Glomerular visceral epithelial cell (primary cell): ENCODE measurements at regions not wholly inside any gene's neighbourhood (a gene's known extent, or its start where the extent isn't known, plus 50 kb on each side); places are given as distances from the start of the nearest gene placed in this dataset.

ENCODE experiments used
- DNase-seq: peaks from one replicate; pipeline ENCODE4 v3.0.0-alpha.2; 2016; ENCODE audit errors: extremely low spot score

DNA sequence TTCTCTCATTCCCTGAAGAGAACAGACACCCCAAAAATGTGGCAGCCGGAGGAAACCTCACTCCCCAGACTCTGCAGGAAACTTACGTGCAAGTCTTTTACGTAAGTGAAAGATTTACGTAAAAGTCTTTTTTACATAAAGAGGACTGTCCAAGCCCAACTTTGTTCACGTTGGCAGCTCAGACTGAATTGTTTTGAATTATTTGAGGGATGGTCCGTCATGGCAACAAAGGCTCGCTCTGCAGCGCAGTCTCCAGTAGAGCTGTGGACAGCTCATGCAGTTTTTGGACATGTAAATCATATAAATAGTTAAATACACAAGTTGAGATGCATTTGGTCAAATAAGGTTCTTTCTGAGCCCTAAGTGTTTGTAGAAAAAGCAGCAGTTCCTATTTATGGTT, 394.8 kb downstream of the QKI start:
- DNase-seq = no peak

DNA sequence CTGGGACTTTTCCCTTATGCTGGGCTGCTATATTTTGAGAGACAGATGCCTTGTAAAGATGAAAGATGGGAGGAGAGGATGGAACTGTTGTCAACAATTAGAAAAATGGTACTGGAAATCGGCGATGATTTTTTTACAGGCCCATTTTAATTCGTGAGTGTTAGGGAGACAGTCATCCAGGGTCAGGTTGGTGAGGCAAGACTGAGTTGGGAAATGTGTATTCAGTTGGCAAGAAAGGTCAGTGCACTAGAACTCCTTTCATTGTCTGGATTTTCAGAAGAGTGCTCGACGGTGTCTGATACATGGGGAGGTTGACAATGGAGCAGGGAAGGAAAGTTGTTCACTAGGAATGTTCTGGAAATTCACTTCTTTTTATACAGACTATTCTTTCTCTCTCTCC, 394.4 kb downstream of the QKI start:
- DNase-seq = no peak

DNA sequence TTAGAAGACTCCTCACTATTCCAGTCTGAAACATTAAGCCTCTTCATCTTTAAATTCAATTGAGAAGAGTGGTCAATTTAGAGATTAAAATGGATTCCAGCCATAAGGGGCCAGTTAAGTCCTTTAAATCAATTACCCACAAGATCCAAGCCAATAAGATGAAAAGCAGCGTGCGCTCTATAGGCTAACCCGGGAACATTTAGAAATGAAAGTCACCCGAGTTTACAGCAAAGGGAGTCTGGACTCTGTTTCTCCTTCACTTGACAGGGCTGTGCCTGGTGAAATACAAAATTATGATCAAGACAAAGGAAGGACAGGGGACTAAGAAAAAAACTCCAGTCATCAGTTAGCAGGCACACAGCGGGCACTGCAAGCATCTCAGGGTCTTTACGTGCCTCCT, 393.7 kb downstream of the QKI start:
- DNase-seq = no peak

DNA sequence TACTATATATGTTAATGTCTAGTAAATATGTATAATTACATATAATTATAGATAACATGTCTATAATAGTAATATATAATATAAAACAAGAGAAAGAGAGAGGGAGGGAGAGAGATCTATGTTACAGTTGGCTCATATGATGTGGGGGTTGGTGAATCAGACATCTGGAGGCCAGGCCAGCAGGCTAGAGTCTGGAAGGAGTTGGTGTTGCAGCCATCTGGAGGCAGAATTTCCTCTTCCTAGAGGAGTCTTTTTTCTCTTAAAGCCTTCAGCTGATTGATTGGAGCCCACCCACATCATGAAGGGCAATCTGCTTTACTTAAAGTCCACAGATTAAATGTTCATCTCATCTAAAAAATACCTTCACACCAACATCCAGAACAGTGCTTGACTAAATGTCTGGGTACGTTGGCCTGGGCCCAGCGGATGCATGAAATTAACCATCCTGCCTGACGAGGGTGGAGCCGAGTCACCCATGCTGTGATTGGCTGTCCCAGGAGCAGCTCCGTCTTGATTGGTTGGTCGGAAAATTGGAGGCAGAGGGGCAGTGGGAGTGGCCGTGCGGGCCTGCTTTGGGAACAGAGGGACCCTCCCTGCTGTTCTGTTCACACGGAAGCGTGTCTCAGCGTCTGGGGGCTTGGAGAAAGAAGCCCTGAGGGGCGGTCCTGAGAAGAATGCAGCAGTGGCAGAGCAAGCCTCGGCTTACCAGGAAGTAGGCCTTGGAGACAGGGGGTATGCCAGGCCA, 392.4 kb downstream of the QKI start:
- DNase-seq = no peak

DNA sequence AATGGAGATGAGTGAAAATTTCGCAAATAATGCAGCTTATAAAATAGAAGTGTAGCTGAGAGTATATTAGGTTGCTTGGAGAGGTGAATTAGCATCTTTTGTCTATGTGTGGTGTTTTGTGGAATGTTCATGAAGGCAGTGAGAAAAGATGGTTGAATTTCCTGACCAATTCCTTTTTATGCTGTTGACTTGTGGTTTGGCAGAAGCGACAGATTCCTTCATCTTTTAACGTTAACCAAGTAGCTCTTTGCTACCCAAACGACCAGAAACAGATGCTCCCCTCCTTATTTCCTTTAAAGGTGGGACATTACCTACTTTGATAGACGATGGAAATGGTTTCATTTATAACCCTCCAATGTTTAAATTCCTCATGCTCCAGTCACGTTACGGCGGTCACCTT, 390.5 kb downstream of the QKI start:
- DNase-seq = no peak

DNA sequence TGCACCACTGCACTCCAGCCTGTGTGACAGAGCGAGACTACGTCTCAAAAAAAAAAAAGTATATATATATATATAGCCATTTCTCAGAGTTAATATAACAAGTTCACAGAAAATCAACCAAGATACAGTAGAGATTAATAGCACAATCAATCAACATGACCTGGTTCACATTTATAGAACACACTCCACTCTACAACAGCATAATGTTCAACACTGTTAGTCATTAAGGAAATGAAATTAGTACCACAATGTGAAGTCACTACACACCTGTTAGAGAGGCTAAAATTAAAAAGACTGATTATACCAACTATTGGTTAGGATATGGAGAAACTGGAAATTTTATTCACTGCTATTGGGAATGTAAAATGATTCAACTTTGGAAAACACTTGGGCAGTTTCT, 387.7 kb downstream of the QKI start:
- DNase-seq = no peak

DNA sequence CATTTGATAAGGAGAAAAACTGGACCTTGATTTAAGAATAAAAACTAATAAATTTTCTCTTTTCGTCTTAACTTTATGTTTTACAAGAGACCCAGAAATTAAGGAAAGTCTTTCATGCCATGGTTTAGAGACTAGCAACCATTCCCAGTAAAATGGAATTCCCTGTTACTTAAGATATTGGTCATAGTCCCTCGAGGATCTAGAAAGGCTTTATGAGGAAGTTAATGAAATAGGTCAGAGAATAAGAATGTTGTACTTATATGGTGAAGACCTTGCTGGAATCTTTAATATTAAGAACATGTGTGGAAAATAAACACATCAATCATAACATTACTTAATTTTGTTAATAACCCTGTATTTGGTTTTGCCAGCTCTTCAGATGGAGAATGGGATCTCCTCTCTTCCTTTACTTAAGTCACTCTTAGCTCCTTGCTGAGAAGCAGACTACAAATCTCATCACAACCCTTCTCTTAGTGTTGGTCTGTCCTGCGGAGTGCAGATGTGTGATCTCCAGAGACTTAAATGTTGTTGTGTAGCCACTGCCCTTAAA, 382.9 kb downstream of the QKI start:
- DNase-seq = no peak

DNA sequence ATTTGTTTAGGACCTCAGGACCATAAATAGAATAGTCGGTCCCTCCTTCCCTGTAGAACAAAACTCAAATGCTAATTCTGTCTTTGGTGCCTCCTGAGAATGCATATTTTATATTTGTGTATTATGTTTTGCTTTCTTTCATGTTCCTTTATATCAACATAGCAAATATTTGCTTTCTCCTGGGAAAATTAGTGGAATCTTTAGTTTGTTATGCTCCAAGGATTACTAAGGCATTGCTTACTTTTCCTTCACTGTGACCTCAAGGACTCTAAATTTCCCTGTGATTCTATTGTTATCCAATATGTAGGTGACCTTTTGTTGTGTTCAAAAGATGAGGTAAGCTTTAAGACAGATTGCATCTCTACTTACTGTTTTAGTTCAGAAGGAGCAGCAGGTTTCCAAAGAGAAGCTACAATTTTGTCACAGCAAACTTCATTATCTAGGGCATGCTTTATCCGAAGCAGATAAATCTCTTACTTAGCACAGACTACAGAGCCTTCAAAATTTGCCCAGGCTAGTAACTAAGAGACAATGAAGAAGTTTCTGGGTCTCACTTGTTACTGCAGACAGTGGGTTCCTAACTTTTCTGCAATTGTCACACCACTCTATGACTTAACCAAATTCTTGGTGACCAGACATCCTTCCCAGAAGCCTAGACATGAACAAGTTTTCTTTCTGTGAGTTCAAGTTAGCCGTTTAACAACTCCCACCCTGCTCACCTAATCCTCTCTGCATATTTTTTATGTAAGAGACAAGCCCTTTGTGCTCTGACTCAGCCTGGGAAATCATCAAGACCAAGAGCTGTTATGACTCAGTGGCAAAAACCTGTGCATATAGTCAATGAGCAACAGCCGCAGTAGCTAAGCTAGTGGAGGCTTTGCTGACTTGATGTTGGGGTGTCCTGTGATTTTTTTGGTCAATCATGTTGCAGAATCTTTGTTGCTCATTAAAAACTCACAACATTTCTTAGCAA, 378.8 kb downstream of the QKI start:
- peak; percentile 83 for DNase-seq

DNA sequence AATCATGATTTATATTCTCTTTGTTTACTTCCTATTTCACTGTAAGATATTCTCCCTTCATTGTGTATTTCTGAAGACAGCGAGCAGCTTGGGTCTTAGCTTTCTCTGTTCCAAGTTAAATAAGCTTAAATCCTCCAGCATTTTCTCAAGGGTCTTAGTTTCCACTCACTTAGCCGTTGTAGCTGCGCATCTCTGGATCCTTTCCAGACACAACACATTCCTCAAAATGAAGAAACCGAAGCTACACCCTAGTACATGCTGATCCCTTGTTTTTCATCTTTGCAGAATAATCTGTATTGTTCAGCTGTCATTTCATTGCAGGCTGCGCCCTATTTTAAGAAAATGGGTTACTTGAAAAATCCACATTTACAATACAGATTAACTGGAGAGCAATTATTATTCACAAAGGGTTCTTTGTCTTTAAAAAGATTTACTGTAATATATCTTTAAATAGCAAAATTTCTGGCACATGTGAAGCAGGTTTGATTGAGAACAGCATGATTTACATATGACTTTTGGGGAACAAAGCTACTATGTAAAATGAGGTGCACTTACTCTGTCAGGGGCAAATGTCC, 375.8 kb downstream of the QKI start:
- no peak for DNase-seq

DNA sequence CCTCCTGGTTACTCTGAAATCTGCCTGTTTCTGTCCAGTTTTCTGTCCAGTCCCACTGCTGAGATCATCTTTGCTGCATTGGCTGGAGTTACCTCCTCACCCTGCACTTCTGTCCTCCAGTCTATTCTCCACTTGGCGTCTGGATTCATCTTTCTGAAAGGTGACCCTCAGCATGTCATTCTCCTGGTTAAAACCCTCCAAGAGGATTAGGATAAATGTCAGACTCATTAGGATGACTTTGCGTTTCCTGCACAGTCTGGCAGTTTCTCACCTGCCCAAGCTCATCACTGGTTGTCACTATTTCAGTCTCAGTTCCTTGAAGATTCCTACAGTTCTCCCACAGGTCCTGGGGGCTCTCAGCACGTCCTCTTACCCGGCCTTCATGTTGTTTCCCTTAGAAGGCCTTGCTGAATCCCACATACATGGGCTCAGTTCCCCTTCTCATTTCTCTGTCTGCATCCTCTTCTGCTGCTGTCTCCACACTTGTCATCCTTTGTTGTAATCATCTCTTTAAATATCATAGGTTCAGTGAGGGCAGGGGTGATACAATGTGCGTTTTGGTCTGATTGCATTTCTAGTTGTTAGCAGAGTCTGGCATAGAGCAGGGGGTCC, 374.8 kb downstream of the QKI start:
- no peak for DNase-seq

DNA sequence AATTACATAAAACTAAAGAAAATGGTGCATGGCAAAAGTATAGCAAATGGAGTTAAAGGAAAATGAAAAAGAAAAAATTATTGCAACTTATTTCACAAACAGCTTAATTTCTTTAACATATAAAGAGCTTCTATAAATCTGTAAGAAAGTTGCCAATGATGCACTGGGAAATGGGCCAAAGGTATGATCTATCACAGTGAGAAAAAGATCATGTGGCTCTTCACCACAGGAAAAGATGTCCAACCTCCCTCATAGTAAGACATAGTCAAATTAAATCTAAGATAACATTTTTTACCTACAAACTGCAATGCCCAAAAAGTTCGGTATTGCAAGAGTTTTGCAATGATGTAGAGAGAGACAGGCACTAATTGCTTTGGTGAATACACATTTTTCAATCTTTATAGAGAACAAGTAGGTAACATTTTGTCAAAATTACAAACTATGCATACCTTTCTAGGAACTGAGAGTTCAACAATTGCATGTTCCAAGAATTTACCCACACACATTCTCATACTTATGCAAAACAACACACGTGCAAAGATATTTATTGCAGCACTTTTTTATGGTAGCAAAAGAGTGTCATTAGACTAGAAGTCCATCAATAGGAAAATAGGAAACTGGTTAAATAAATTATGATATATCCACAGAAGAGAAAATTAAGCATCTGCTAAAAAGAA, 372.6 kb downstream of the QKI start:
- no peak for DNase-seq

DNA sequence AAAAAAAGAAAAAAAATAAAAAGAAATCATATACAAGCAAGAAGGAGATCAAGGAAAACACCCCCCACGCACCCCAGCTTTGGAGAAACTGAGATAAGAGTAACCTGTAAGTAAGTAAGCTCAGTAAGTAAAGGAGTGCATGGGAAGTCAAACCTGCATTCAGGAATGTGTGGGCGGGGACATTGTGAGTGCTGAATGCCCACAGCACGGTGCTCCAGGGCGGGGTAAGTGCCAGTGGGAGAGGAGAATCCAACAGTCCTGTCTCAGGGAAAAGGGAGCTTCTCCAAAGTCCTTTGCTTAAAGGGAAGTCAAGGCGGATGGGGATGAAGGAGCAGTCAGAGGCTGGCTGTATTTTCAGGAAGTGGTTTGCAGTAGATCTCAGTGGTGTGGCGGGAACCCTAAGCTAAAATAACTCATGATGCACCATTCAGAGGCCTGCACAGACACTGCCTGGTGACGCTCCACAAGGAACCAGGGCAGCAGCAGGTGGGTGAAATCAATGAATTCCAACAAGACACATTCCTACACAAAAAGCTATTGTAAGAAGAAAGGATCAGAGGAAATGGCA, 368.0 kb downstream of the QKI start:
- DNase-seq = no peak

DNA sequence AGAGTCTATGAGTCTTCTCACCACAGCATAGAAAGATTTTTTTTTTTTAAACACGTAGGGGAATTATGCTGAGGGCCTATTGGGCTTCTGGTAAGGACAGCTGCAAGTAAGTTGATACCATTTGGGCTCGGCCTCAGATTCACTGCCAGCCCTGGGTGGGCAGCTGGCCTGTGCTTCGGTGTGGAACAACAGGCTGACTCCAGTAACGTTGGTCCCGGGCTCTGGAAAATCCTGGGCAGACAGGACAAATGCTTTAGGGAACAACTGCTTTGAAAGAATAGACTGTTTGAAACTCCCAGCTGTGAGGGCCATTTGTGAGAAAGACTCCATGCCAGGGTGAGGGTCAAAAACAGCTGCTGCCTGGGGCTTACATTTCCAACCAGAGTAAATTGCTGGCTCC, 366.5 kb downstream of the QKI start:
- no peak for DNase-seq

DNA sequence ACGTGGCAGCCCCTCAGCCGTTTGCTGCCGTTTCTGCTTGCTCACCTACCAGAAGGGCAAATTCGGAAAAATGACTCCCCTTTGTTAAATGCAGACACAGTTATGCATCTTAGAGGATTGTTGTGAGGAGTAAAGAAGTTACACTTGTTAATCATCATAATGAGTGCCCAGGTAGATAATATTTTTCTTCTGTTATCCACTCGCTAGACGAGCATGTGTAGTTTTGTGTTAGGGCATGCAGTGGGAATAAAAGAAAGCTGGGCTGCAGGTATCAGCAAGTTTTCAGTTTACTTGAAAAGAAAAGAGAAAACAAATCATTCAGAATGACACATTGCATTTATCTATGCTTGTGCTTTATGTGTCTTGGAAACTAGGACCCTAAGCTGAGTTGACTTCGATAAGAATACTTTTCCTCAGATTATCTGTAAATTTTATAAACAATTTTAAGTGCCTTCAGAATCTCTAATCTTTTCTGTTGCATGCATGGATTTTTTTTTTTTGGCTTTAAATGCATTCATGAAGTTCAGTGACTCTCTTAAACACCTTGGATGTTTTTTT, 365.3 kb downstream of the QKI start:
- no peak for DNase-seq

DNA sequence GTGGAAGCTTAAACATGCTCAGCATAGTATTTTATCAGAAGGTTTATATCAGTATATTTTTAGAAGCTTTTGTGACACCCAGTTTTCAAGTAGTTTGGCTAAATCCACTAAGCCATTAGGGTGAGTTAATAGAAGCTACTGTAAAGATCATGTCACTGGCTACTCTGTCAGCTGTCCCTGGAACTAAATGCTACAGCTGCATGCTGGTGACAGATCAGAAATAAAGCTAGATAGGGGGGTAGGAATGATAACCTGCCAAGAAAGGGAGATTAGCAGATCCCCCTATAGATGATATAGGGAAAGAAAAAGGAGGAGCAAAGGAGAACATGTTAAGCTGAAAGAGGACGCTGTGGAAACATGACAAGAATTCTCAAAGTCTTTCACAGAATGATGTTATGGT, 363.2 kb downstream of the QKI start:
- DNase-seq = no peak

DNA sequence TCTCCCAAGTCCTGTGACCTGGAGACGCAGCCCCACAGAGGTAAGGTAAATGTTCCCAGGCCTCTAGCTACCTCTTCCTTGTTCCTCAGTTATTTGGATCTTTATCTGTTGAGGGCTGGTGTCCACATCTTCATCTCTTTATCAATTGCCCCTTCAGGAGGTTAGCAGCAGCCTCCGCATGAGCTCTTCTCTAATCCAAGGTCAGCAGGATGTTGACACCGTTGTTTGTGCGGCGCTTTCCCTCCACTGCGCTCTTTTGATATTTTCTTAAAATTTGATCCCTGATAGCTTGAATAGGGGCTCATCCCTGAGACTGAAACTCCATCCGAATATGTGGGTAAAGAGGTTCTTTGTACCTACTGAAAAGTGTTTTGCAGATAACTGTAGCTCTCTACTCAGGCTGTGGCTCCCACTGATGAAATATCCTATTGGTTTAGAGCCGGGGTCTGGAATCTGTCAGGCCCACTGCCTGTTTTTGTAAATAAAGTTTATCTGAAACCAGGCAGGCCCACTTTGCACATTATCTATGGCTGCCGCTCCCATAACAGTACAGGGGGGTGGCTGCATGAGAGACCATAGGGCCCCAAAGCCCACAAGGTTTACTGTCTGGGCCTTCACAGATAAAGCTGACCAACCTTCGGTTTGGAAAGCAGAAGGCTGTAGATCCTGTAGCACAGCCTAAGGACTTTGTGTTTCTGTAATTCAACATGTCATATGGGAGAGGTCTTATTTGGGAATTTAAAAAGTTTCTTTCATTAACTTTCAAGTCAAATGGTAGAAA, 362.6 kb downstream of the QKI start:
- no peak for DNase-seq

DNA sequence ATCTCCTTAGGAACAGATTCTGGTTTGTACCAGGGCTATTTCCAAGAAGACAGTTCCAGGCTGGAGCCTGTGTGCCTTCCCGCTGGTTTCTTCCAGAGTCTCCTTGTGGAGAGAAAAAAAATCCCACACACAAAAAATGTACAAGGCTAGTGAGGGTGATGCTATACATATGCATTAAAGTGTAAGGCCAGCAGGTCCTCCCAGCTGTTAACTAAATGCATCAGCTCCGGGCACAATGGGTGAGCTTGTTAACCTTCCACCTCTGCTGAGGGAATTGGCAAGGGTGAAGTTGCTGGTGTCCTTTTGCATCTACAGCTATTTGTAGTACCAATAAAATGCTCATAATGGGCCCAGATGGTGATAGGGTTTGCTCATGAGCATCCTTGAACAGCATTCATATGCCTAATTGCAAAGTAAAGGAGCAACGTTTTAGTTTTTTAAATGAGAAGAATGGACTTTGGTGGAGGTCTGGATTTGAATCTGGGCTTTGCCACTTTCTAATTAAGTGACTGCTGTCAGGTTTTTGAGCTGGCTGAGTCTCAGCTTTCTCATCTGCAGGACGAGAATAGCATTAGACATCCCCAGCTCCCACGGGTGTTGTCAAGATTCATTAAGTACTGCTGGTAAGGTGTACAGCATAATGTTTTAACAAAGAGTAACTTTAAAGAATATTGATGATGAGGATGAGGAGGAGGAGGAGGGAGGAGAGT, 361.8 kb downstream of the QKI start:
- DNase-seq = no peak

DNA sequence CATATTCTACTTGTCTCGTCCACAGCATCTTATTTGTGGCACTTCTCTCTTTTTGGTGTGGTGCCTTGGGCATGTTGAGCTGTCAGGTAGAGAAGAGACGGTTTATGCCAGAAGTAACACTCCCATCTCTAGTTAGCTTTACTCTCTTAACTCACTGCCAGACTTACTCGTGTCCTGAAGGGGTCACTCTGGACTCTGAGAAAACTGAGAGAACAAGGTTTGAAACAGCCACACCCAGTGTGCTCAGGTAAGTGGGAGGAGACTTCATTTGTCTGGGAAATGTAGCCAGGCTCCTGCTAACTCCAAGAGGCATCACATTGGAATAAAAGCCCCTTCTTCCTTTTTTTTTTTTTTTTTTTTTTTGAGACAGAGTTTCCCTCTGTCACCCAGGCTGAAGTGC, 360.8 kb downstream of the QKI start:
- DNase-seq = no peak

DNA sequence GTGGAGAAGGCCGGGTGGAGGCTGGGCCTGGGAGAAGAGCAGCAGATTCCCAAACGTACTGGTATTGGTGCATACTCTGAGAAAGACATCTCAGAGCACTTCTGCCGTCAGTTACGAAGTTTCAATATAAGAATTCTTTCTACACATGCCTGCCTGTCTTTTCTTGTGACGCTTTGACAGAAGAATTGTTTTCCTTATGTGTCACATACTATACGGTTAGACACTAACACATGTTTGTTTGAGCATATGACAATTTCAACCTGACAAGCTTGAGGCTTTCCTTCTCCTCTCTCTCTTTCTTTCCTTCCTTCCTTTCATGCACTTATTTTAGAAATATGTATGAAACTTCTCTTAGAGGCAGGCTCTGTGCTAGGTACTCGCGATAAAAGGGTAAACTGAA, 360.0 kb downstream of the QKI start:
- DNase-seq = no peak
